CD14-positive monocyte (primary cell): ENCODE measurements at regions not wholly inside any gene's neighbourhood (a gene's known extent, or its start where the extent isn't known, plus 50 kb on each side); places are given as distances from the start of the nearest gene placed in this dataset.

Experiments
- DNase-seq, 3 donors: peaks; one replicate each; pipeline ENCODE4 v3.0.0-alpha.2; 2011 to 2022
- H2AFZ ChIP-seq: 2 replicates; pipeline ENCODE4 v1.6.0; 2012; ENCODE audit warnings: mild to moderate bottlenecking, low read depth, low read length, inconsistent platforms; ENCODE audit not compliant: insufficient read depth, poor library complexity, severe bottlenecking
- H3K27ac ChIP-seq, 2 donors: 1 replicate in 1 of 2; 2 replicates in 1 of 2; pipeline ENCODE4 v1.5.1; 2012 to 2013; ENCODE audit warnings: low read length in 2 of 2, control low read depth in 1 of 2, inconsistent platforms in 1 of 2, low read depth in 1 of 2, mild to moderate bottlenecking in 1 of 2
- H3K27me3 ChIP-seq, 2 donors: one replicate each; pipeline versions ENCODE4 v1.6.0 to v1.6.1; 2011 to 2013; ENCODE audit warnings: low read length in 2 of 2; ENCODE audit not compliant: control insufficient read depth in 2 of 2, insufficient read depth in 2 of 2
- H3K36me3 ChIP-seq, 2 donors: replicated peaks in 1 of 2; 1 replicate in 1 of 2; 2 replicates in 1 of 2; pipeline versions ENCODE4 v1.5.1 to v1.6.1; 2012 to 2013; ENCODE audit warnings: low read length in 2 of 2, control low read depth in 1 of 2, inconsistent platforms in 1 of 2, mild to moderate bottlenecking in 1 of 2; ENCODE audit not compliant: insufficient read depth in 2 of 2, control insufficient read depth in 1 of 2
- H3K4me1 ChIP-seq, 2 donors: 1 replicate in 1 of 2; 2 replicates in 1 of 2; pipeline versions ENCODE4 v1.5.1 to v1.6.1; 2012 to 2013; ENCODE audit warnings: low read length in 2 of 2, control low read depth in 1 of 2, inconsistent platforms in 1 of 2, mild to moderate bottlenecking in 1 of 2, moderate library complexity in 1 of 2; ENCODE audit not compliant: insufficient read depth in 2 of 2, control insufficient read depth in 1 of 2
- H3K4me2 ChIP-seq: replicated peaks from 2 replicates; pipeline ENCODE3; 2012; ENCODE audit warnings: low read length, moderate library complexity, mild to moderate bottlenecking; ENCODE audit not compliant: poor library complexity, severe bottlenecking; ENCODE audit errors: extremely low read depth
- H3K4me3 ChIP-seq, 3 experiments: fragments of 200-600 bp in 1 of 3; sonication (generic) in 1 of 3; replicated peaks in 1 of 3; 1 replicate in 2 of 3; 2 replicates in 1 of 3; pipeline ENCODE4 v1.5.1; 2011 to 2013; ENCODE audit warnings: low read length in 3 of 3, mild to moderate bottlenecking in 3 of 3, control low read depth in 2 of 3, low read depth in 2 of 3, inconsistent platforms in 1 of 3, moderate library complexity in 1 of 3
- H3K79me2 ChIP-seq: 2 replicates; pipeline ENCODE4 v1.6.0; 2012; ENCODE audit warnings: mild to moderate bottlenecking, control low read depth, inconsistent platforms, low read length, moderate library complexity; ENCODE audit not compliant: insufficient read depth
- H3K9ac ChIP-seq: 2 replicates; pipeline ENCODE4 v1.6.0; 2017; ENCODE audit warnings: low read length, mild to moderate bottlenecking; ENCODE audit not compliant: insufficient read depth, poor library complexity, severe bottlenecking
- H3K9me3 ChIP-seq, 2 donors: replicated peaks in 1 of 2; 1 replicate in 1 of 2; 2 replicates in 1 of 2; pipeline versions ENCODE4 v1.5.1 to v1.6.1; 2012 to 2013; ENCODE audit warnings: low read length in 2 of 2, control low read depth in 1 of 2; ENCODE audit not compliant: control insufficient read depth in 1 of 2, insufficient read depth in 1 of 2
- H4K20me1 ChIP-seq: 2 replicates; pipeline ENCODE4 v1.6.0; 2012; ENCODE audit warnings: mild to moderate bottlenecking, low read length, control low read depth, moderate library complexity; ENCODE audit not compliant: insufficient read depth
- H3K27ac Mint-ChIP-seq, 7 donors: one replicate each; pipeline ENCODE4 v1.8.0; 2020; ENCODE audit warnings: mild to moderate bottlenecking in 7 of 7, mixed read lengths in 7 of 7, moderate library complexity in 6 of 7, inconsistent platforms in 2 of 7
- H3K27me3 Mint-ChIP-seq, 3 donors: one replicate each; pipeline ENCODE4 v1.8.0; 2021 to 2022; ENCODE audit warnings: low read depth in 3 of 3, mild to moderate bottlenecking in 3 of 3, mixed read lengths in 3 of 3, moderate library complexity in 3 of 3, inconsistent platforms in 1 of 3
- H3K36me3 Mint-ChIP-seq, 2 donors: one replicate each; pipeline ENCODE4 v1.8.0; 2020; ENCODE audit warnings: mixed read lengths in 2 of 2, inconsistent platforms in 1 of 2, mild to moderate bottlenecking in 1 of 2
- H3K4me1 Mint-ChIP-seq: one replicate; pipeline ENCODE4 v1.8.0; 2020; ENCODE audit warnings: mild to moderate bottlenecking, mixed read lengths
- H3K4me3 Mint-ChIP-seq, 2 donors: one replicate each; pipeline ENCODE4 v1.8.0; 2020; ENCODE audit warnings: mild to moderate bottlenecking in 2 of 2, mixed read lengths in 2 of 2, moderate library complexity in 1 of 2
- H3K9me3 Mint-ChIP-seq, 7 donors: one replicate each; pipeline ENCODE4 v1.8.0; 2020 to 2022; ENCODE audit warnings: mixed read lengths in 7 of 7, mild to moderate bottlenecking in 6 of 7, moderate library complexity in 6 of 7, inconsistent platforms in 2 of 7
- WGBS: methylation state at CpG from one replicate; pipeline ENCODE4 v1.1.5; 2013; ENCODE audit warnings: missing lambda C conversion rate; ENCODE audit not compliant: insufficient coverage; 5-methylcytosine and 5-hydroxymethylcytosine counted together
- intact Hi-C, 2 donors: fragments of 100-400 bp; cut with micrococcal nuclease; formaldehyde crosslinking; loops; one replicate each; pipeline versions ENCODE4 v1.15.0 to v1.15.1; 2023
- TF ChIP-seq, protein P1 (sequence below): fragments of 200-600 bp; IDR thresholded peaks from one replicate; pipeline ENCODE4 v1.8.0; 2022; ENCODE audit warnings: antibody characterized with exemption, mild to moderate bottlenecking

DNA sequence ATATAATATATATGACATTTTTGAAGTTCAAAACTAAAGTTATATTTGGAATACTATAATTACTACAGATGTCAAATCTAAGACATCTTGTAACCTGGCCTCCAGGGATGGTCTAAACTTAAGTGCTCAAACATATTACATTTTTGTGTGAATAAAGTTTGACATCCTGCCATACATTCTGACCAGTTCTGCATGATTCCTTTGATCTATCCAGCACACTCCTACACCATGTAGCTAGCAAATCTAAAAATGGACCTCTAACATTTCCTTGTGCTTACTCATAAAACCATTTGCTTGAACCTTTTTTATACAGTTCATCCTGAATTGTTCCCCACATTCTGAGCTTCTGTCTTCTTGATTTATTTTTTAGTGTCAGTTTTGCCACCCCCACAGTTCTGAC is 294.3 kb upstream of the ZNF804A start:
- no peak for DNase-seq
- no peaks in the 10 kb centered on the region for H3K36me3 Mint-ChIP-seq
- H3K79me2 ChIP-seq, result no peaks in the 10 kb centered on the region
- H4K20me1 ChIP-seq, result no peaks in the 10 kb centered on the region
- no peaks in the 10 kb centered on the region for H3K4me1 ChIP-seq
- H3K4me2 ChIP-seq, result no peak overlapping the region
- no peak overlapping the region for H3K4me3 Mint-ChIP-seq
- no peaks in the 10 kb centered on the region for H3K27me3 Mint-ChIP-seq
- TF ChIP-seq, protein P1, sequence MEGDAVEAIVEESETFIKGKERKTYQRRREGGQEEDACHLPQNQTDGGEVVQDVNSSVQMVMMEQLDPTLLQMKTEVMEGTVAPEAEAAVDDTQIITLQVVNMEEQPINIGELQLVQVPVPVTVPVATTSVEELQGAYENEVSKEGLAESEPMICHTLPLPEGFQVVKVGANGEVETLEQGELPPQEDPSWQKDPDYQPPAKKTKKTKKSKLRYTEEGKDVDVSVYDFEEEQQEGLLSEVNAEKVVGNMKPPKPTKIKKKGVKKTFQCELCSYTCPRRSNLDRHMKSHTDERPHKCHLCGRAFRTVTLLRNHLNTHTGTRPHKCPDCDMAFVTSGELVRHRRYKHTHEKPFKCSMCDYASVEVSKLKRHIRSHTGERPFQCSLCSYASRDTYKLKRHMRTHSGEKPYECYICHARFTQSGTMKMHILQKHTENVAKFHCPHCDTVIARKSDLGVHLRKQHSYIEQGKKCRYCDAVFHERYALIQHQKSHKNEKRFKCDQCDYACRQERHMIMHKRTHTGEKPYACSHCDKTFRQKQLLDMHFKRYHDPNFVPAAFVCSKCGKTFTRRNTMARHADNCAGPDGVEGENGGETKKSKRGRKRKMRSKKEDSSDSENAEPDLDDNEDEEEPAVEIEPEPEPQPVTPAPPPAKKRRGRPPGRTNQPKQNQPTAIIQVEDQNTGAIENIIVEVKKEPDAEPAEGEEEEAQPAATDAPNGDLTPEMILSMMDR, result no peak
- H3K9me3 ChIP-seq, result no peaks in the 10 kb centered on the region
- no peak overlapping the region for H3K27ac ChIP-seq
- no peaks in the 10 kb centered on the region for H3K9me3 Mint-ChIP-seq
- no peak overlapping the region for H3K9ac ChIP-seq
- H3K36me3 ChIP-seq, result no peaks in the 10 kb centered on the region
- H3K4me3 ChIP-seq, result no peak overlapping the region
- no peaks in the 10 kb centered on the region for H3K4me1 Mint-ChIP-seq
- H3K27me3 ChIP-seq, result no peaks in the 10 kb centered on the region
- no peak overlapping the region for H2AFZ ChIP-seq
- intact Hi-C loops, result no loop called here
- no peak overlapping the region for H3K27ac Mint-ChIP-seq

DNA sequence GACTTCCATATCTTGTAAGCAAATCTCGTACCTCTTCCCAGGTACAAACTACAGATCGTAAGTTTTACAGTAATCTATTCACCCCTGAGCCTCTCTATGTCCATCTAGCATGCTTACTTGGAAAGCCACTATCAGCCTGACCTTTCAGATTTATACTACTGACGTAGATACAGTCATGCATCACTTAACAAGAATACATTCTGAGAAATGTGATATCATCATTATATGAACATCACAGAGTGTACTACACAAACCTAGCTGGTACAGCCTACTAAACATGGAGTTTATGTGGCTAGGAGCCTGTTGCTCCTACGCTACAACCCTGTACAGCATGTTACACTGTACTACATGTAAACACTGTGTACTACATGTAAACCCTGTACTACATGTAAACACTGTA is 293.2 kb upstream of the ZNF804A start:
- Histone ChIP-seq H2AFZ (no peak overlapping the region), H4K20me1 (no peaks in the 10 kb centered on the region), H3K4me3 (no peak overlapping the region), H3K9me3 (no peaks in the 10 kb centered on the region), H3K9ac (no peak overlapping the region), H3K36me3 (no peaks in the 10 kb centered on the region), H3K4me1 (no peaks in the 10 kb centered on the region), H3K79me2 (no peaks in the 10 kb centered on the region), H3K27ac (no peak overlapping the region), H3K27me3 (no peaks in the 10 kb centered on the region), H3K4me2 (no peak overlapping the region)
- Mint-ChIP-seq H3K4me3 (no peak overlapping the region), H3K9me3 (no peaks in the 10 kb centered on the region), H3K36me3 (no peaks in the 10 kb centered on the region), H3K4me1 (no peaks in the 10 kb centered on the region), H3K27ac (no peak overlapping the region), H3K27me3 (no peaks in the 10 kb centered on the region)
- DNase-seq, result no peak
- WGBS, result no CpG with 5 or more reads among the region's 4 CpGs
- TF ChIP-seq, protein P1, result no peak
- intact Hi-C loops, result no loop called here
